ENCODE measurements at regions not wholly inside any gene's neighbourhood (a gene's known extent, or its start where the extent isn't known, plus 50 kb on each side); places are given as distances from the start of the nearest gene placed in this dataset.
A peak's percentile ranks its signal among the peaks of the same experiment; 100 is the strongest.

DNA sequence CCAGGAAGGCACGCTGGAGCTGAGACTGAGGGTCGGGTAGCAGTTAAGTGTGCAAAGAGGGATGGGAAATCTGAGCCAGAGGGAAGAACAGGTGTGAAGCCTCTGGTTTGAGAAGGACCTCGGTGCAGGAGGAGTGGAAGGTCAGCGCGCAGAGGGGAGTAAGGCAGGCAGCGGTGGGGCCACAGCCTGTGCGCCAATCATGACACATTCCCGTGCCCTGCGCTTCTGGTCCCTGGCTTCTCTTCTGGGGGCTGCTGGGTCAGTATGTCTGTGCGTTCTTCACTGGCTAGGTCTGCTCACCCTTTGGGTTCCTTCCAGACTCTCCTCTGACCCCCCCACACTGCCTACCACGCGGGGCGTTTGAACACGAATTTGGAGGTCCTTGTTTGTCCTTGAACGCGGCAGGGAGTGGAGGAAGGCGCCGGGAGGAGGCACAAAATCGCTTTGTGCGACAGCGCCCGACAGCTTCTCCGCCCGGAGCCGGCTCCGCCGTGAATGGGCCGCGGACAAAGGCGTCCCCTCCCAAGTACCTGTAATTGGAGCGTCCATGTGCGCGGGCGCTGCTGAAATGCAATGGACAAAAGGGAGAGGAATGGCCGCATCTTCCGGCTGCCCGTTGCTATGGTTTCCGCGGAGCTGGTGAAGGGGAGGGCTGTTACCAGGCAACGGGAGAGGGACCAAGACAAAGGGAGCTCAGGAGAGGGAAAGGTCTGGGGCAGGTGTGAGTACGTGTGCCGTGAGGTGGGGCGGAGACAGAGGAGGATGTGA is 207.2 kb upstream of the SRRM4 start:
- no peak for DNase-seq

GRCh38 chr12:118777504-118777903 is 203.8 kb upstream of the SRRM4 start:
- DNase-seq, result no peak

- no peak for DNase-seq
Observed at GRCh38 chr12:118778077-118778476, 203.3 kb upstream of the SRRM4 start.

DNA sequence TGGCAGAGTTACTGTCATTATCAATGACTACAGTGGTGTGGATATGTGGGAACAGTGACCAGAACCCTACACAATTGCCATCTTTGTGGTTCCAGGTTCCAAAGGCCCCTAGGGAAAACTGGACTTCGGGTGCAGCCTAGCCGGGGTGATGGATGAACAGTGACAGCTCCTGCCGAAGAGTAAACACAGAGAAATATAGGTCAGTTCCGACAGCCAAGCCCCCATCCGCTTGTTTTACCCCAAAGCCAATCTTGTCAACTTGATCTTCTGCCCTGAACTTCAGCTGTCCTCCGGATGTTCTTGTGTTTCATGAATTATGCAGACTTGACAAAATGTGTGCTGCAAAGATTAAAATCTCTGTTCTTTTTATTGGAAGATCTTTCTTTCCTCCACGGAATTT is 200.4 kb upstream of the SRRM4 start:
- DNase-seq, result no peak

GRCh38 chr12:118781692-118782091 is 199.6 kb upstream of the SRRM4 start:
- DNase-seq, result no peak

- no peak for DNase-seq
Observed at GRCh38 chr12:118783703-118784102, 197.6 kb upstream of the SRRM4 start.

GRCh38 chr12:118790578-118790977 is 190.8 kb upstream of the SRRM4 start:
- no peak for DNase-seq

- no peak for DNase-seq
Observed at GRCh38 chr12:118813778-118814357, 167.5 kb upstream of the SRRM4 start.

- DNase-seq, result no peak
Observed at GRCh38 chr12:118816296-118816695, 165.0 kb upstream of the SRRM4 start.

DNA sequence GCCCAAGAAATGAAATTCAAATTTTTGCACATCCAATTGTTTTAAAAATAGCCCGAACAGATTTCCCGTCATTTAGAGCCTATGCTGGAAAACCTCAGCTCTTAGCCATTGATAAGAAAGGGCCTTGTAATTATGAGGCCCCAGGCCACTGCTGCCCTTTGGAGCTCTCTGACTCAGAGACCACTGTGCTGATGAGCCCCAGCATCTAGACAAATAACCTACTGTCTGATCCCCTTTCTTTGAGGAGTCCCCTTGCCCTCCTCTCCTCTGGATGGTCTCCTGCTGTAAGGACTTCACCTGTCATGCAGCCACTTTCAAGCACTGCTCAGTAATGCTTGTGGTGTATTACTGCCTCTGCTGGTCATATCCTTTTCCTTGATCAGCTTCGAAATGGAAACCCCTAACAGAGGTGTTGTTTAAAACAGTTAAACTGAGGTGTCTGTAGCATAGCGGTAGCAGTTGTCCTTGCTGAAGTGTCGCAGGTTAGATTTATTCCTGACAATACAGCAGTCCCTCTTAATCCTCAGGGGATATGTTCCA is 159.9 kb upstream of the SRRM4 start:
- no peak for DNase-seq

DNA sequence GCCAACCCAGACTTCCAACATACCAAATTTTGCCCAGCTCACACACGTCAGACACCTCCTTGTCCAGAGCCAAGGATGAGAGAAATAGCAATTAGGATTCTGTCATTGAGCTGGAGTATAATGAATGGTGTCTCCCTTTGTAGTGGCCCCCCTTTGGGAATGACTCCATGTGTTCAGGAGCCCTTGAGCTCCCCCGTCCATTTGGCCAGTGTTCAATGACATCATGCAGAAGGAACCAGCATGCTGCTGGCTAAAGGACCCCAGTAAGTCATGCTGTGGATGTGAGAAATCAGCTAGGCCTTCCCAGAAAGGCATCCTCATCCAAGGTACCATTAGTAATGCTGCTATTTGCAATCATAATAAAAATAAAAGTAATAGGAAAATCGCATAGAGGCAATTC is 158.8 kb upstream of the SRRM4 start:
- DNase-seq, result no peak

- DNase-seq, result no peak
Observed at GRCh38 chr12:118827047-118827446, 154.3 kb upstream of the SRRM4 start.

DNA sequence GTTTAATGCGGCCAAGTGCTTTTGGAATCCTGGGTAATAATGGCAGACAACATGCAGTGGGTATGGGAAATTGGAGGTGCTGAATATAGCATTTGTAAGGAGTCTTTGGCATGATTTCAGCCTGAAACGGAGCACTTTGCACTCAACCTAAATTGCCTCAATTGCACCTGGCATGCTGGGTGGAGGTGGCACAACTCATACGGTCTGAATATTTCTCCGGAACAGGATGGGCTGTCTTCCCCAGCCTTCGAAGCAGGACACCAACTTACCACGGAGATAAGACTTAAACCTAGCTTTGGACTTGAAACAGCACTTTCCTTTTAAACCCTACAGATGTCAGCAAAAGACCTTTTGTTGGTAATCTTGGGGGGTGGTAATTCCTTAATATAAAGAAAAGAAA is 153.7 kb upstream of the SRRM4 start:
- no peak for DNase-seq

- no peak for DNase-seq
Observed at GRCh38 chr12:118830296-118830695, 151.0 kb upstream of the SRRM4 start.

DNA sequence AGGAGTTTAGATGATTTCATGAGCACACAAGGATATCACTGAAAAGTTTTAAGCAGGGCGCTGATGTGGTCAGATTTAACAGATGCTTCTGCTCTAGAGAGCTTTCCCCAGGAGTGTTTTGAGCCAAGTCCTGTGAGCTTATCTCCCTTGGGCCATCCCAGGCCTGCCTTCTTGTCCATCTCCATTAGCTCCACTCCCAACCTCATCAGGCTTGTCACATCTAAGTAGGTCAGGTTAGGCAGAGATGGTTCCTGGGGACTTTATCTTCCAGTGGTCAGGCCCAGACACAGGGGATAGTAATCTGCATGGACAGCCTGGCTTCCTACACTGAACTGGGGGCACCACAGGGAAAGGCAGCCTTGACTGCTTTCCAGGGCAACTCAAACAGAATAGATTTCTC is 145.4 kb upstream of the SRRM4 start:
- no peak for DNase-seq

GRCh38 chr12:118840399-118840798 is 140.9 kb upstream of the SRRM4 start:
- no peak for DNase-seq

- DNase-seq, result no peak
Observed at GRCh38 chr12:118840878-118841277, 140.5 kb upstream of the SRRM4 start.

- no peak for DNase-seq
Observed at GRCh38 chr12:118841588-118841987, 139.8 kb upstream of the SRRM4 start.

DNA sequence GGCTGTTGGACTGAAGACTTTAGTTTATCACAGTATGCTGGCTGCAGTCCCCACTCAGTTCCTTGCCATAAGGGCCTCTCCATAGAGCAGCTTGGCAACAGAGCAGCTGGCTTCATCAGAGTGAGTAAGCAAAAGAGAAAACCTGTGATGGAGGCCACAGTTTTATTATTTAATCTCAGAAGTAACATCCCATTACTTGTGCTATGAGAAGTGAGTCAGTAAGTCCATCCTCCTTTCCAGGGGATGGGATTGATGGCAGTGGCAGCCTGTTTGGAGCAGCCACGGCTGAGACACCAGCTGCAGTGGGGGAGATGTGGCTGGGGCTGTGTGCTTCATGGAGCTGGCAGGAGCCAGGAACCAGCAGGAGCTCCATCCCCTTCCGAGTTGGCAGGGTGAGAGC is 138.5 kb upstream of the SRRM4 start:
- no peak for DNase-seq

DNA sequence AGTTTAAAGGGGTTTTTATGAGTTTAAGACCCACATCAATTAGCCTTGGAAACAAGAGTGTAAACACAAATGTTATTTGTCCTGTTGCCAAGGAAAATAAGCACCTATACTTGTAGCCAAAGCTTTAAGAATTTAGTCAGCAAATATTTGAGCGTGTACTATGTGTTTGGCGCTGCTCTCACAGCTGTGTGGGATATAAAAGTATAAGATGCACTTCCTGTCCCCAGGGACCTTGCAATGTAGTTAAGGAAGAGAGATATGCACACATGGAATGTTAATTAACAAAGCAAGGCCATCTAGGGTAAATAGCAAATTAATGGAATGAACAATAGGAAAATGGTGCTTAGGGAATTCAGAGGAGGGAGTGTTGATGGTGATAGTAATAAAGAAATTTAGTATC is 134.9 kb upstream of the SRRM4 start:
- no peak for DNase-seq

GRCh38 chr12:118850244-118850825 is 131.0 kb upstream of the SRRM4 start:
- DNase-seq, result peak; percentile 5

- DNase-seq, result no peak
Observed at GRCh38 chr12:118851891-118852290, 129.4 kb upstream of the SRRM4 start.

DNA sequence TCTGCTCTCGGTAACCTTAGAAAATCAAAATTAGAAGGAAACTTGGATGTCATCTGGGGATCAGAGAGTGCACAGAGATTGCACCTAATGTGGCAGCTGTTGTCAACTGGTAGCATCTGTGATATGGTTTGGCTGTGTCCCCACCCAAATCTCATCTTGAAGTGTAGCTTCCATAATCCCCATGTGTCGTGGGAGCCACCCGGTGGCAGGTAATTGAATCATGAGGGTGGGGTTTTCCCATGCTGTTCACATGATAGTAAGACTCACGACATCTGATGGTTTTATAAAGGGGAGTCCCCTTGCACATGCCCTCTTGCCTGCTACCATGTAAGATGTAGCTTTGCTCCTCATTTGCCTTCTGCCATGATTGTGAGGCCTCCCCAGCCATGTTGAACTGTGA is 127.7 kb upstream of the SRRM4 start:
- DNase-seq, result no peak

- no peak for DNase-seq
Observed at GRCh38 chr12:118855858-118856257, 125.5 kb upstream of the SRRM4 start.

Measured in inflammatory macrophage treated with lipopolysaccharide for 4 hours (primary cell).